ENCODE measurements at regions not wholly inside any gene's neighbourhood (a gene's known extent, or its start where the extent isn't known, plus 50 kb on each side); places are given as distances from the start of the nearest gene placed in this dataset.

GRCh38 chr7:81648716-81649115, 121.1 kb downstream of the HGF start:
- H3K4me3 Mint-ChIP-seq, result no peak overlapping the region

GRCh38 chr7:81645435-81645834, 124.4 kb downstream of the HGF start:
- Mint-ChIP-seq H3K27me3 (no peaks in the 10 kb centered on the region), H3K36me3 (no peaks in the 10 kb centered on the region), H3K9me3 (peaks cover 7% of the 10 kb centered on the region), H3K27ac (no peak overlapping the region), H3K4me3 (no peak overlapping the region), H3K4me1 (no peaks in the 10 kb centered on the region)
- no peak for DNase-seq

More at GRCh38 chr7:81648716-81649115, 121.1 kb downstream of the HGF start:
- Mint-ChIP-seq H3K9me3 (peaks cover 16% of the 10 kb centered on the region), H3K27ac (no peak overlapping the region), H3K36me3 (no peaks in the 10 kb centered on the region), H3K4me1 (no peaks in the 10 kb centered on the region), H3K27me3 (no peaks in the 10 kb centered on the region)
- no peak for DNase-seq

- Mint-ChIP-seq H3K36me3 (no peaks in the 10 kb centered on the region), H3K27ac (no peak overlapping the region), H3K4me1 (no peaks in the 10 kb centered on the region), H3K9me3 (peaks cover 6% of the 10 kb centered on the region), H3K27me3 (no peaks in the 10 kb centered on the region), H3K4me3 (no peak overlapping the region)
- DNase-seq, result no peak
Measured at GRCh38 chr7:81641873-81642272, 128.0 kb downstream of the HGF start.

- Mint-ChIP-seq H3K4me3 (no peak overlapping the region), H3K27ac (no peak overlapping the region), H3K27me3 (no peaks in the 10 kb centered on the region)
Measured at GRCh38 chr7:81638198-81638597, 131.6 kb downstream of the HGF start.

GRCh38 chr7:81637534-81637933, 132.3 kb downstream of the HGF start:
- no peak for DNase-seq
- peaks cover 6% of the 10 kb centered on the region for H3K9me3 Mint-ChIP-seq
- no peak overlapping the region for H3K27ac Mint-ChIP-seq
- H3K4me3 Mint-ChIP-seq, result no peak overlapping the region
- no peaks in the 10 kb centered on the region for H3K27me3 Mint-ChIP-seq
- H3K4me1 Mint-ChIP-seq, result no peaks in the 10 kb centered on the region
- no peaks in the 10 kb centered on the region for H3K36me3 Mint-ChIP-seq

More at GRCh38 chr7:81638198-81638597, 131.6 kb downstream of the HGF start:
- no peak for DNase-seq
- H3K9me3 Mint-ChIP-seq, result peaks cover 6% of the 10 kb centered on the region
- no peaks in the 10 kb centered on the region for H3K4me1 Mint-ChIP-seq
- H3K36me3 Mint-ChIP-seq, result no peaks in the 10 kb centered on the region

- no peaks in the 10 kb centered on the region for H3K36me3 Mint-ChIP-seq
- peaks cover 1% of the 10 kb centered on the region for H3K9me3 Mint-ChIP-seq
- H3K4me1 Mint-ChIP-seq, result no peaks in the 10 kb centered on the region
- H3K27me3 Mint-ChIP-seq, result no peaks in the 10 kb centered on the region
- no peak overlapping the region for H3K4me3 Mint-ChIP-seq
- H3K27ac Mint-ChIP-seq, result no peak overlapping the region
- no peak for DNase-seq
Measured at GRCh38 chr7:81632418-81632817, 137.4 kb downstream of the HGF start.

GRCh38 chr7:81630600-81630999, 139.2 kb downstream of the HGF start:
- H3K4me1 Mint-ChIP-seq, result no peaks in the 10 kb centered on the region

GRCh38 chr7:81629702-81630101, 140.1 kb downstream of the HGF start:
- DNase-seq, result no peak
- Mint-ChIP-seq H3K27ac (no peak overlapping the region), H3K36me3 (no peaks in the 10 kb centered on the region), H3K4me3 (no peak overlapping the region), H3K4me1 (no peaks in the 10 kb centered on the region), H3K27me3 (no peaks in the 10 kb centered on the region), H3K9me3 (peaks cover 1% of the 10 kb centered on the region)

More at GRCh38 chr7:81630600-81630999, 139.2 kb downstream of the HGF start:
- Mint-ChIP-seq H3K27me3 (no peaks in the 10 kb centered on the region), H3K4me3 (no peak overlapping the region), H3K27ac (no peak overlapping the region), H3K36me3 (no peaks in the 10 kb centered on the region), H3K9me3 (peaks cover 1% of the 10 kb centered on the region)
- DNase-seq, result no peak

GRCh38 chr7:81628951-81629350, 140.9 kb downstream of the HGF start:
- Mint-ChIP-seq H3K27ac (no peak overlapping the region), H3K36me3 (no peaks in the 10 kb centered on the region), H3K4me3 (no peak overlapping the region), H3K27me3 (no peaks in the 10 kb centered on the region), H3K9me3 (peaks cover 1% of the 10 kb centered on the region), H3K4me1 (no peaks in the 10 kb centered on the region)
- DNase-seq, result no peak

- Mint-ChIP-seq H3K9me3 (peaks cover 1% of the 10 kb centered on the region), H3K27me3 (no peaks in the 10 kb centered on the region), H3K4me1 (no peaks in the 10 kb centered on the region), H3K36me3 (no peaks in the 10 kb centered on the region), H3K27ac (no peak overlapping the region), H3K4me3 (no peak overlapping the region)
- no peak for DNase-seq
Measured at GRCh38 chr7:81627536-81628287, 142.1 kb downstream of the HGF start.

- H3K4me1 Mint-ChIP-seq, result no peaks in the 10 kb centered on the region
- no peak overlapping the region for H3K4me3 Mint-ChIP-seq
- H3K27ac Mint-ChIP-seq, result no peak overlapping the region
- H3K9me3 Mint-ChIP-seq, result peaks cover 1% of the 10 kb centered on the region
- no peaks in the 10 kb centered on the region for H3K36me3 Mint-ChIP-seq
- no peak for DNase-seq
- H3K27me3 Mint-ChIP-seq, result no peaks in the 10 kb centered on the region
Measured at GRCh38 chr7:81626008-81626407, 143.8 kb downstream of the HGF start.

- Mint-ChIP-seq H3K4me3 (no peak overlapping the region), H3K27ac (no peak overlapping the region), H3K36me3 (no peaks in the 10 kb centered on the region), H3K9me3 (no peaks in the 10 kb centered on the region), H3K27me3 (no peaks in the 10 kb centered on the region), H3K4me1 (no peaks in the 10 kb centered on the region)
- DNase-seq, result no peak
Measured at GRCh38 chr7:81624650-81625631, 144.9 kb downstream of the HGF start.

- H3K27ac Mint-ChIP-seq, result no peak overlapping the region
- H3K4me3 Mint-ChIP-seq, result no peak overlapping the region
- H3K4me1 Mint-ChIP-seq, result no peaks in the 10 kb centered on the region
- no peaks in the 10 kb centered on the region for H3K27me3 Mint-ChIP-seq
- no peak for DNase-seq
- no peaks in the 10 kb centered on the region for H3K9me3 Mint-ChIP-seq
- no peaks in the 10 kb centered on the region for H3K36me3 Mint-ChIP-seq
Measured at GRCh38 chr7:81624021-81624592, 145.7 kb downstream of the HGF start.

- no peak overlapping the region for H3K4me3 Mint-ChIP-seq
- H3K36me3 Mint-ChIP-seq, result no peaks in the 10 kb centered on the region
- DNase-seq, result no peak
- H3K9me3 Mint-ChIP-seq, result no peaks in the 10 kb centered on the region
- no peak overlapping the region for H3K27ac Mint-ChIP-seq
- H3K27me3 Mint-ChIP-seq, result no peaks in the 10 kb centered on the region
- no peaks in the 10 kb centered on the region for H3K4me1 Mint-ChIP-seq
Measured at GRCh38 chr7:81623251-81623855, 146.5 kb downstream of the HGF start.

GRCh38 chr7:81621893-81622292, 148.0 kb downstream of the HGF start:
- H3K4me1 Mint-ChIP-seq, result no peaks in the 10 kb centered on the region
- no peaks in the 10 kb centered on the region for H3K27me3 Mint-ChIP-seq
- DNase-seq, result no peak
- H3K36me3 Mint-ChIP-seq, result no peaks in the 10 kb centered on the region
- H3K9me3 Mint-ChIP-seq, result no peaks in the 10 kb centered on the region
- H3K27ac Mint-ChIP-seq, result no peak overlapping the region
- no peak overlapping the region for H3K4me3 Mint-ChIP-seq
